RPMI7951 (cell line): ENCODE measurements at regions not wholly inside any gene's neighbourhood (a gene's known extent, or its start where the extent isn't known, plus 50 kb on each side); places are given as distances from the start of the nearest gene placed in this dataset.

Experiments
- DNase-seq: peaks from one replicate; pipeline ENCODE4 v3.0.0-alpha.2; 2012; ENCODE audit warnings: low read depth

DNA sequence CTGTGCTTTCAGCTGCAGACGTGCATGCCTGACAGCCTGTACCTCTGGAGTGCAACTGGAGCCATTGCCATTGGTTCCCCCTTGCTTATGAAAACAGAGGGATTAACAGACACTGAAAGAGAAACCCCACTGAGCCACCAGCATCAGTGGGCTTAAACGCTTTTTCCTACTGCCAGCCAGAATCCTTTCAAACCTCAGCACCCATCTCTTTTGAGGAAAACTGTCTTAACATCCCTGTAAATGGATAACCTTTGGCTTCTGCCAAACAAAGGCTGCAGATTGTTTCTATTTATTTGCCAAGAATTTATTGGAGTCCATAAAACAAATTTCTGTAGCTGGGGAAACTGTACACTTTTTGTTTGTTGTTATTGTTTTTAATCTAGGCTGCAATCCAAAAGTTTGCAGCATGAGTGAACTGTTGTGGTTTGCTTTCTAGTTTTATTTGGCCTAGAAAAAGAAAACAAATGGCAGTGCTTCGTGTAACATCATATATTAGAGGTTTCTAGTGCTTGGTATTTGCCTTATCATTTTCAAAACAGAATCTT is 369.2 kb upstream of the IL12A start:
- peak; percentile 21 for DNase-seq

DNA sequence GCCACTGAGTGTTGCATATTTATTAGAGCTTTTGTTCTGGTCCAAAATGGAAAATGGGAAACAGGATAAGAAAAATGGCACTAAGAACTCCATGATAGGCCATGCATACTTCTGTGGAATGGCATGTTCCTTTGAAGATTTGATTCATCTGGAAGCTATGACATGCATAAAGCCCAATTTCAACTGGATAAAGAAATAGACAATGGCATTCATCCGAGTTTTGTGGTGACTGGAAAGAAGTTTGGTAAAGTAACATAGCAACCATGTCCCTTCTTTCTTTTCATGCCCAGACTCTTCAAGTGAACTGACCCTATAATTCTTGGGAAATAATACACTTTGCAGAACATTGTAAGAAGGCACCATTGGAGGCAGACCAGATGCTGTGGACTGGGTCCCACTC is 368.4 kb upstream of the IL12A start:
- DNase-seq: peak; percentile 51

DNA sequence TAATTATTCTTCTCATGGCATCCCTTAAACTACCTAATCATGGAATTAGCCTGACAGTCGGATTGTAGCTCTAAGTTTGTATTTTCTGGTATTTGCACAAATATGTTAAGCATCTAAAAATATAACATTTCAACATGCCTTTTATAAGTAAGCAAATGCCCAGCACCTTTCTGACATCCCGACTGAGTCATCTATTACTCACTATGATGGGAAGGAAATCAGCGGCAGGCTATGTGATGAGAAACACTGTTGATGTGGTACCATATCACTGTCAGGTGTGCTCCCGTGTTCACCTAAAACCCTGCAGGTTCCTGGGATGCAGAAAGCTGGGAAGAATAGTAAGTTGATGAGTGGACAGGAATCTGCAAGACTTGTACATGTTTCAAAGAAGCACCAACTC is 367.8 kb upstream of the IL12A start:
- DNase-seq: peak; percentile 72

DNA sequence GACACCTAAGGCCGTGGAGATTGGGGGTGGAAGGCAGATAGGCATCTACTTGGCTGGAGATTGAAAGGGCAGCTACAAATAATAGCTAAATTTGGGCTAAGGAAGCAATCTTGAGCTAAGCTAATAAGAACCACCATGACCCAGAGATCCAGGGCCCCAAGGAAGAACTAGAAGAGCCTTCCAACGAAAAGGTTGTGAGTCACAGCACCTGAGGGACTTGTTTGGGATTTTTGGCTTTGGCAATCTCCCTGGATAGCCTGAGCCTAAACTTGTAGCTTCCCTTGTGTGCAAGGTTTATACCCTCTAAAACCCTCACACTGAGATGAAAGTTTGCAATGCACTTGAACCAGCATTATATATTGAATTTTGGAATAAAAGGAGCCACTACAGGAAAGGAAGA is 364.0 kb upstream of the IL12A start:
- peak; percentile 33 for DNase-seq

DNA sequence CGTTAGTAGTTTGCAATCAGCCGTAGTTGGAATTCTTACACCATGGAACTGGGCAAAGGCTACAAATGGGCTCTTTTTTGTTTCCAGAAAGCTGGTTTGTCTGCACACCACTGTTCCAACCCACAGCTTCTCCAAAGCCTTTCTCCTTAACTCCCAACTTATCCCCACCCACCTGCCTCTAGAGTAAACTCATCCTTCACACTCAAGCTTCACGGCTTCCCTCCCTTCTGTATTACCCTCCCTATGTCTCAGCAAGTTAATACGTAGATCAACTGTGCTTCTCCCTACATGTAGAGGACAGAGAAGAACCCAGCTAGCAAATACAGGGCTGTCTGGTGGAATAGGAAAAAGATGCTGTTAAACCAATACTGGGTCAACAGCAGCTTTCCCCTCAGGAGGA is 363.0 kb upstream of the IL12A start:
- no peak for DNase-seq

DNA sequence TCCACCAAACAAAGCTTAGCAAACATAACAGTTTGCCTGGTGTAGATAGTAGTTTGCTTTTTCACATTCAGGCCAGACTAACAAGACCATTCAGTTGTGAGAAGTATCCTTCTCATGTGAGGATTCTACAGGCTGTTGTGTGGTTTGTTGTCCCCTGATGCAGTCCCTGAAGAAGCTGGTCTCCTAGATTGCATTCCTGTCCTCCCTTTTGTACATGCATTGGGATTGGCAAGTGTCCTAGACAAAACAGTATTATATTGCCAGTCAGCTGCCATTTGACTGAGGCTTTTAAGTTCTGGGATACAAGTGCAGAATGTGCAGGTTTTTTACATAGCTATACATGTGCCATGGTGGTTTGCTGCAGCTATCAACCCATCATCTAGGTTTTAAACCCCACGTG is 362.0 kb upstream of the IL12A start:
- DNase-seq: peak; percentile 36

DNA sequence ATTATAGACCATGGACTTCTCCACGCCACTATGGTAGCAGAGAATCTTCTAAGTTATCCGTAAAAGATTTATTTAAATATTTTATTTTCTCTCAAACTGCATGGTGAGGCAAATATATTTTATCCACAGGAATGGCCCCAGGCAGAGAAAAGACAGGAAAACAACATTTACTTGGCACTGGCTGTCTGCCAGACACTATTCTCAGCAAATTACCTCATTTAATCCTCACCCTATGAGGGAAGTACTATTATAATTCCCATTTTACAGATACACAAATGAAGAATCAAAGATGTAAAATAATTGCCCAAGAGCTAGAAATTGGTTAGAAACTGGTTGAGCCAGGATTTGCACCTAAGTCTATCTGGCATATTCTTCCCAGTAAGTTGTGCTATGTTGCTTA is 361.4 kb upstream of the IL12A start:
- peak; percentile 64 for DNase-seq

DNA sequence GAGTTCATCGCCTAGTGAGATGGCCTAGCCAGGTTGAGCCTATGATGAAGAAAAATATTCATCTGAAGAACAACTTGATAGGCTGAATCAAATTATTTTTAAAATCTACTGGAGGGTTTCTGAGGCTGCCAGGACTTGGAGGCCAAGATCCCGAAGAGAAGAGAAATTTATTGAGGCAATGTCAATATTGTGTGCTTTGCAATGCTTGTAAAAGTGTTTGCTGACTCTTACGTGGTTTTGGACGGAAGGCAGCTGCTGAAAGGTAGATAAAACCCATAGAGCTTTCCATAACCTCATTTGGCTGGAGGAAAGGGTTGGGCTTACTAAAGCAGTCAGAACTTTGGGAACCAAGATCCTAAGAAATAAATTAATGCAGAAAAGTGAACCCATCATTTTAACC is 361.0 kb upstream of the IL12A start:
- no peak for DNase-seq

DNA sequence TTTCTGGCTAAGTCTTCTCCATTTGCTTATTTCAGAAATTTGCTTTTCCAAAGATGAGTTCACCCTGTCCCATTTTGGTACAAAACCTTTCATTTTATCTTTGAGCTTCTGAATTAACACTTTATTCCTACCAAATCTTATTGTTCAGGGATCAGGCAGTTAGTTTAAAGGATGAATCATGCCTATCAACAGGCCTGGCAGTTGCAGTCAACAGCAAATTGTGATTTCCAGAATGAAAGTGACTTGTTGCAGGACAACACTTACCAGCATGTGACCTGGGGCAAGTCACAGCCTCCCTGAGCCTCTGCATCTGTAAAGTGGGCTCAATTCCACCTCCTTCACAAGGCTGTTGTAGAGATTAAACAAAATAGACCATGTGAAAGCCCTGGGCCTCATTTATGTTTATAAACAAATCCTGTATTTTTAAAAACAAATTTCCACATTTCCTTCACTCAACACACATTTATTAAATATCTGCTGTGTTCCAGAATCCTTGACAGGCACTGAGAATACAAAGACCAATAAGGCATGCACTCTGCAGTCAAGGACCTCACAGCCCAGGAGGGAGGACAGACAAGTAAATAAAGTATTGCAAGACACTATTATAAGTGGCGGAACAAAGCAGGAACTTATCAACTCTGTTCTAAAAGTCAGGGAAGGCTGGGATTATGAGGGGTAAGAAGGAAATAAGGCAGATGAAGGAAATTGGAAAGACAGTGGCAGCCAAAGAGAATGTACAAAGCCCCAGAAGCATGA is 359.1 kb upstream of the IL12A start:
- peak; percentile 33 for DNase-seq

DNA sequence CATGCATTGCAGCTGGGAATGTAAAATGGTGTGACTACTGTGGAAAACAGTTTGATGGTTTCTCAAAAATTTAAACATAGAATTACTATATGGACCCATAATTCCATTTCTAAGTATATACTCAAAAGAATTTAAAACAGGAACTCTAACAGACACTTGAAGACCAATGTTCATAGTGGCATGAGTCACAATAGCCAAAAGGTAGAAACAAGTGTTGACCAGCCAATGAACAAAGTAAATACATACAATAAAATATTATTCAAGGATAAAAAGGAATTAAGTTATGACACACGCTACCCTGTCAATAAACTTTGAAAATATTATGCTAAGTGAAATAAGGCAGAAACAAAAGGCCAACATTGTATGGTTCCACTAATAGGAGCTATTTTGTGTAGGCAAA is 357.4 kb upstream of the IL12A start:
- DNase-seq: no peak

DNA sequence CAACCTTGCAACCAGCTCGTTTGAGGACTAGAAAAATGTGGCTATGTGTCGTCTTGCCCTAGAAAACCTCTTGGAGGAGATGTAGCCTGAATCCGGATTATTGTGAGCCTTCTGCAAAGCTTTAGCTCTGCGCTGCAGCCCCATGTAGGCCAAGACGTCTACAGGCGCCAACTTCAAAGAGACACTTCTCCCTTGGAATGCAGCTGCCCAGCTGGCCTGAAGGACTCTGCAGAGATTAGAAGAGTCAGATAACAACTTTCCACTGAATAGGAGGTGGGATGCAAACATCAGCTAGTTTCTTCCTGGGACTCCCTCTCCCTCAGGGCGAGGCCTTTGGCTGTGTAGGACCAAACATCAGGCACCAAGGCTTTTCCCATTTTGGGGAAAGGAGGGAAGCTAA is 356.5 kb upstream of the IL12A start:
- DNase-seq: peak; percentile 26

DNA sequence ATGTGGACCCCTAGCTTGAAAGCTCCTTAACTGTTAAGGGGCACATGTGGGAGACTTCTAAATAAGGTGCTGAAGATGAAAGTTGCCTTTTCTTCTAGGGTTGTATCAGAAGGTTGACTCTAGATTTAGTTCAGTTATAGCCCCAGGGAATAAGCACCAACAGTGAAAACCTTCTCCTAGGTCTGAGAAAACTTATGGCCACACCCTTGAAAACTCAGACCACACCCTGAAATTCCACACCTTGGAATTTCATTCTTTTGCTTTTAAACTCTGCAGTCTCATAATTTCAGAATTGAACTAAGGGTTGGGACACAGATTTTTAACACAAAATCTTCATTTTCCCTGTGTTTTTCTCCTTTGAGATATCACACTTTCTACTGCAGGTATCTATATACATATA is 355.8 kb upstream of the IL12A start:
- DNase-seq: no peak

DNA sequence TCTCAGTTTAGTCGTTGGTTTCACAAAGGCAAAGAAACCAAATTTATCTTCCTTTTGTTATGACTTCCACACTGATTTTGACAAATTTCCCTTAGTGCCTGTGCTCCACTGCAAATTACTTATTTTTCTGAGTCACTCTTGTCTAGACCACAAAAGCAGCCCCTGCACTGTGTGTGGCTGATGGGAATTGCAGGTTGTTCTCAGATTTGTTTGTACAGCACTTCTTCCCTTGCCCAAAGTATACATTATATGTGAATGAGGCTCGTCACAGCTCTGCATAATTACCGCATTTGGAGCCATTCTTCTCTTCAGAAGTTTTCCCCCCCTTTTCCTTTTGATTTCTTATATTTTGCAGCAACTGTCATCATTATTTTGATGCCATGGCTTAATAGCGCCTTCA is 354.2 kb upstream of the IL12A start:
- DNase-seq: peak; percentile 69

DNA sequence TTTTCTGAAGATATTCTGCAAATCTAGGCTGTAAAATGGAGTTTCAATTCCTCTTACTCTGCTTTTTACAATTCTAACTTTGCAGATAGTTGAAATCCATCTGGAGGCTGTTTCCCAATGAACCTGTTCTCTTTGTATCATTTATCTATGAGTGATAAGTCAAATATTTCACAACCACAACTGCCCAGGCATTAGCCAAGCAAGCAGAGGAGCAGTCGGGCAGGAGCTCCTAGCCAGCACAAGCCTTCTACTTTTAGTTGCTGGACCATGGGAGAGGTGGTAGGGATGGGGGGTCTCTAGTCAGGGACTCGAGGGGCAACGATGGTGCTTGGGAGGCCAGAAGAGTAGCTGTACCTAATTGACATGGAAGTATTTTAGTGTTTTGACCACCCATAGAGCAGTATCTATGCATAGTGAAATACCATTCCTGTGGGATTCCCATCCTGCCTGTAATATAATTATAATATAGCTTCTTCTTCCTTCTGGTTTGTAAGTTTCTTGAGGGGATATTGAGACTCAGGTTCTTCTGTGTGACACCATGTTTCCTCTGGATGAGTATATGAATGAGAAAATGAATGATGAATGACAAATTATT is 353.5 kb upstream of the IL12A start:
- DNase-seq: peak; percentile 55

DNA sequence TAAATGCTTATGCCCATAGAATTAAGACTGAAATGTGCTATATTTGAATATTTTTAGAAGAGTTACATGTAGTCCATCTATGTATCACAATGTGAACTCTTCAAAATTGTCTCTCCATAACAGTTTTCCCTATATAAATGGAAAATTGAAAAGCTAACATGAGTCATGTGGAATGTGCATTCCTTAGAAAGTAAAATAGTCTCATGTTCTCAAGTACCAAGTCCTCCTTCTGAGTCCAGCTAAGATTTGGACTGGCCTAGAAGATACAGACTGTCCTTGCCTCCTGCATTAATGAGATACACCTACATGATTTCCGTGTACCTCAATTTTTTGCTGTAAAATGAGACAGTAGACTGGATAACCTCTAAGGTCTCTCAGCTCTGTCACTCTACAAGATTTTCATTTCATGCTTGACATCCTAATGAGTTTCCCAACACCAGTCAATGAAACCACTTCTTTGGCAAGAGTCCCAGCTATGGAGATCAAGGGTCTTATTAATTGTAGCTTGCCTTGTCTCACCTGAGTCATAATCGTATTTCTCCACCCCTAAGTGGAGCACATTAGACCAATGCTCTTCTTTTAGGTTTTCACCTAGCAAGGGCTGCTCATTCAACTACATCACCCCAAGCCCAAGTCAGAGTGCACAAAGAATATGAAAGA is 350.6 kb upstream of the IL12A start:
- DNase-seq: peak; percentile 53

DNA sequence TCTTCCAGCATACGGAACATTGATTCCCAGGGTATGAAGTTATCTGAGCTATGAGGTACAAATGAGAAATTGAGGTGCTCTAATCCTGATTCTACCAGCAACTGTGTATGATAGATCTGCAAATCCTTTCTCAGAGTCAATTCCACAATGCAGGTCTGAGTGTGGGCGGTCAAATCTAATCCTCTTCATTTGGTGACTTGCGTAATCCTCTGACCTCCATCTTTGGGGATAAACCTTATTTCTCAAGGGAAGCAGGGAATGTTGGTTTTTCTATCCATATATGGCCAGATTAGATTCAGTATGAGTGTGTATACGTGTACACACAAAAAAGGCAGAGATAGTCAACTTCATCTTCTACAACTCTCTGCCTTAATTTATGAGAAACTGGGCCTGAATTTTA is 348.4 kb upstream of the IL12A start:
- DNase-seq: no peak

DNA sequence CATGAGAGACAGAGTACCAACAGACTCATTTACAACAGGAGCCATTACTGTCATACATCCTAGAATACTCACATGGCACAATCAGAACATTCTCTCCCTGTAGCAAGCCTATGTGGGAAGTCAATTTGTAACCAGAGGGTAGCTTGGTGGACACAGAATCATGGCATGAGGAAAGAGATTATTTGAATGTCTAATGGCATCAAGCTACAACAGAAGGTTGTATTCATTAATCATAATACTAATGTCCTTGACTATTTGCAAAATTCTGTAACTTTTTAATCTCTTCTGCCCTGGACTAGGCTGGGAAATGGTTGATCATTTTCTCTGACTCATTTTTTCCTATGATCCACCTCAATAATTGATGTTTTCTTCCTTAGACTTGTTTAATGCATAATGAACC is 345.2 kb upstream of the IL12A start:
- no peak for DNase-seq

DNA sequence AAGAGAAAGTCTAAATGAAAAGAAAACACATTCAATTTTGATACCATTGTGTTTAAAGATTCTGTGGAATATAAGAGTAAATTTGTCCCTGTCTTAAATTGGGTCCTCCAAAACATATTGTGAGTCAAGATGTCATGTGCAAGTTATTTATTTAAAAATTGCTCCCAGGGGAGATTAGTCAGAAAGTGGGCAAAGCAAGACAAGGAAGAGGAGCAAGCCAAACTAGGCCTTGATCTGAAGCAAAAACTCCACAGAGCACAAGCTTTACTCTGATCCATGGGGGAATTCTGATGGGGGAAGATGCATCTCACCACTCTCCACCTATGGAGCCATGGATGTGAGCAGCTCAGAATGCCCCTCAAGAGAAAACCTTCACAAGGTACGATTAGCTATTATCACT is 342.8 kb upstream of the IL12A start:
- peak; percentile 25 for DNase-seq

DNA sequence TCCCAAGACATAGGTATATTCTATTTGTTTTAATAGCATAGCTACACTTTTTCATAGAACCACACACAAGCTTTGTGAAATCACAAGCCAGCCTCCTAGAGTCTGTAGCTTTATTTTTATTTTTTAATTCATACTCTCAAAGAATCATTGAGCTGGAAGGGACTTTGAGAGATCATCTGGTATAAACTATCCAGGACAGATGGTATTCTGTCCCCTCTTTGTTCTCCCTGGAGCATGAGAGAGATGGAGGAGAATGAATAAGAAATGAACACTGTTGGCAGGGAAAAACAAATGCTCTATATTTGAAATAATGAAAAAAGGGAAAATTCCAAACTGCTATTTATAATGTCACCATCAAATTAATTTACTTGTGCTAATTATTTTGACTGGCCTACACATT is 338.7 kb upstream of the IL12A start:
- DNase-seq: no peak

DNA sequence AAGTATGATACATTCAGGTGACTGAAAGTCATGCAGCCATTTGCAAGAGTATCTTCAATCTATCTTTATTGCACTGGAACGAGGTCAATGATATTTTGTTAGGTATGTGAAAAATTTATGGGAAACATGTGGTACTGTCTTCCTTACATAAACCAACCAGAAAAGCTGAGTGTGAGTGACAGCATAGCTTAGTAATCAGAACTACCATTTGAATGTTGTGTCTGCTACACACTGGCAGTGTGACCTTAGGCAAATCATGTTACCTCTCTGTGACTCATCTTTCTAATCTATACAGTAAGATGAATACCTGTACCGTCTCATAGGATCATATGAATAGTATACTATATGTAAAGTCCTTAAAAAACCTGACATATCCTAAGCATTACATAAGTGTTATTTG is 337.9 kb upstream of the IL12A start:
- DNase-seq: no peak

DNA sequence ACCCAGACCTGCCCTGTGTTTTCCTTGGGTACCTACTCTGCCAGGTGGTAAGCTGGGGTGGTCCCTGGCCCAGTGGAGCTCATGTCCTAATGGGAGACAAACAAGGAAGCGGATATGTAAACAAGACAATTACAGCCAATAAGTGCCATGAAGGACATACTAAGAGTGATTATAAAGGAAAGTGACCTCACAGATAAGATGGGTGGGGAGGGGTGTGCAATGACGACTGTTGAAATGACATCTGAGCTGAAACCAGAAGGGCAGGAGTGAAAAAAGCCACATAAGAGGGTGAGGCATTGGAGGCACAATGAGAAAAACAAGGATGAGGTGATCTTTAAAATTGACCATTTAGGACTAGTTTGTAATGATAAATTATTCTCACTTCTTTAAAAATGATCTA is 336.2 kb upstream of the IL12A start:
- no peak for DNase-seq

DNA sequence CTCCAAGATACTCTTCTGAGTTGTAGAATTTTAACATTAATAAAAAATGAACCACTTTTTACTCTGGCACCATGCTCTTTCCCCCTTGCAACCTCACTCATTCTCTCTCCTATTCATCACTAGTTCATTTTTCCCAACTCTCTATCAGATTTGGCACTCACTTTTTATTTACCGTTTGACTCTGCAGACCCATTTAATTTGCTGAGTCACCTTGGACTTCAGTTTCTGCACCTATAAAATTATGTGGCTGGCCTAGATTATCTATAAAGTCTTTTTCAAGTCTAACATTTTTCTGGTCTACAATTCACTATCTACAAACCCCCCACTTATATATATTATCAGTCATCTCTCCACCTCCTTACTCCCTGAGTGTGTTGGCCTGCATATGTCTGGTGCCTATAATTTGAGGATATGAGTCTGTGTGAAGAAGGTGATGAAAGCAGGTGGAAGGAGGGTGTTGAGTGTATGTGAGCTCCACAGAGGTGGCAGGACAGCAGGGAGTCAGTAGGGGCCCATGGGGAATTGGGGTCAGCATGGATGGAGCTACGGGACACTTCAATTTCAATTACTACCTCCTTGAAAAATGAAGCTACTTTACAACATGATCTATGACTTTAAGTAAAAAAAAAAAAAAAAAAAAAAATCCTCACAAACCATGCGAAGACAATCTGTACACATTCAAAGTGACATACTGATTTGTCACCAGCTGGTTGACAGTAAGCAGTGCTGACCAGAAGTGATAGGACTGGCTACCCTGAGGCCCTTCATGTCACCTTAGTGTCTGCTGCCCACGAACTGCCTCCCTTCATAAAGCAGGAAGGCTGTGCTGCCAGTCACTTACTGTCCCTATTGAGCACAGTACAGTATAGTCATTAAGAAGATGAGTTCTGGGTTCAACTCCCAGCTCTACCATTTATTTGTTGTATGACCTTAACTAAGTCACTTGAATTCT is 334.2 kb upstream of the IL12A start:
- DNase-seq: no peak
